ENCODE measurements at regions not wholly inside any gene's neighbourhood (a gene's known extent, or its start where the extent isn't known, plus 50 kb on each side); places are given as distances from the start of the nearest gene placed in this dataset.

GRCh38 chr1:55679971-55680370 is 464.8 kb upstream of the USP24 start:
- H3K27ac ChIP-seq (ENCODE audit: low read depth, low read length), result no peak overlapping the region
- H3K4me3 ChIP-seq (ENCODE audit: low read depth, low read length), result no peak overlapping the region
- no peak overlapping the region for H3K9ac ChIP-seq (ENCODE audit: low read depth, low read length)
- peaks cover 4% of the 10 kb centered on the region; the same call in 1 of the 2 replicates for H3K4me1 ChIP-seq (ENCODE audit: control insufficient read depth, insufficient read depth, low read length)
- H3K27me3 ChIP-seq (ENCODE audit: control insufficient read depth, insufficient read depth, low read length), result no peaks in the 10 kb centered on the region
- no peaks in the 10 kb centered on the region for H3K9me3 ChIP-seq (ENCODE audit: control insufficient read depth, insufficient read depth, low read length)
- H3K36me3 ChIP-seq (ENCODE audit: control insufficient read depth, insufficient read depth, low read length), result no peaks in the 10 kb centered on the region

DNA sequence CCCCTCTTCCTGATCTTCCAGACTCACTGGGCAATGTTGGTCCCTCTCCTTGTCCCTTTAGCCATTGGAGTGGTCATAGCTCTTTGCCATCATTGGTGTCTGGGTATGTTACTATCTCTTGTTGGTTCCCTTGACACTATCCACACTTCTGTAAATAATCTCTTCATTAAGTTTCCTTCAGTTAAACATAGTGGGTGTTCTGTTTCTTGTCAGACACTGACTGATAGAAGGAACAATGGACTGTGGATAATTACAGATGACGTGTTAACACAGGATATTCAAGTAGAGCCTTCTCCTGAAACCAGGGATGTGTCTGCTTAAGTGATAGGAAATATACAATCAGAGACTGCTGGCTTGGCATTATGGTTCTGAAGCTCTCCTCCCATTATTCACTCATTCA is 458.3 kb upstream of the USP24 start:
- H3K36me3 ChIP-seq (ENCODE audit: control insufficient read depth, insufficient read depth, low read length), result no peaks in the 10 kb centered on the region
- no peaks in the 10 kb centered on the region for H3K4me1 ChIP-seq (ENCODE audit: control insufficient read depth, insufficient read depth, low read length)
- no peaks in the 10 kb centered on the region for H3K27me3 ChIP-seq (ENCODE audit: control insufficient read depth, insufficient read depth, low read length)
- H3K27ac ChIP-seq (ENCODE audit: low read depth, low read length), result no peak overlapping the region
- H3K9me3 ChIP-seq (ENCODE audit: control insufficient read depth, insufficient read depth, low read length), result no peaks in the 10 kb centered on the region
- H3K4me3 ChIP-seq (ENCODE audit: low read depth, low read length), result no peak overlapping the region
- no peak overlapping the region for H3K9ac ChIP-seq (ENCODE audit: low read depth, low read length)

GRCh38 chr1:55670331-55671082 is 455.3 kb upstream of the USP24 start:
- Histone ChIP-seq H3K4me3 (ENCODE audit: low read depth, low read length) (no peak overlapping the region), H3K4me1 (ENCODE audit: control insufficient read depth, insufficient read depth, low read length) (no peaks in the 10 kb centered on the region), H3K9ac (ENCODE audit: low read depth, low read length) (no peak overlapping the region), H3K27me3 (ENCODE audit: control insufficient read depth, insufficient read depth, low read length) (no peaks in the 10 kb centered on the region), H3K9me3 (ENCODE audit: control insufficient read depth, insufficient read depth, low read length) (no peaks in the 10 kb centered on the region), H3K27ac (ENCODE audit: low read depth, low read length) (no peak overlapping the region), H3K36me3 (ENCODE audit: control insufficient read depth, insufficient read depth, low read length) (no peaks in the 10 kb centered on the region)

DNA sequence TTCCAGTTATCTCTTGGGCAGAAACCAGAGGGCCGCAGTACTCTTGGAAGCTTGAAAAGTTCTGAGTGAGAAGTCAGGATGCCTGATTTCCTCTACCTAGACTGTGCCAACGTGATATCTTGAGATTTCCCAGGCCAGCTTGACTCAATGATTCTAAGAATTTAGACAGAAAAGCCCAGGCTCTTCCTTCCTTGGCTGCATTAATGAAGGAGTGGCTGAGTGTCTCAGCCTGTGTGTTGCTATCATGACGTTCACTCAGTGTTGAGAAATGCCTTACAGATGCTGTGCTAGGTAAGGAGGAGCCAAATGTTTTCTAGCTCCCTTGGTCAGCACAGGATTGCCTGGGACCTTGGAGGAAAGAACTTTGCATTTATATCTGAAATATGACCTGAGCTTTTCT is 454.1 kb upstream of the USP24 start:
- H3K36me3 ChIP-seq (ENCODE audit: control insufficient read depth, insufficient read depth, low read length), result no peaks in the 10 kb centered on the region
- H3K9me3 ChIP-seq (ENCODE audit: control insufficient read depth, insufficient read depth, low read length), result no peaks in the 10 kb centered on the region
- no peaks in the 10 kb centered on the region for H3K27me3 ChIP-seq (ENCODE audit: control insufficient read depth, insufficient read depth, low read length)
- no peak overlapping the region for H3K4me3 ChIP-seq (ENCODE audit: low read depth, low read length)
- no peaks in the 10 kb centered on the region for H3K4me1 ChIP-seq (ENCODE audit: control insufficient read depth, insufficient read depth, low read length)
- no peak overlapping the region for H3K27ac ChIP-seq (ENCODE audit: low read depth, low read length)
- H3K9ac ChIP-seq (ENCODE audit: low read depth, low read length), result no peak overlapping the region

DNA sequence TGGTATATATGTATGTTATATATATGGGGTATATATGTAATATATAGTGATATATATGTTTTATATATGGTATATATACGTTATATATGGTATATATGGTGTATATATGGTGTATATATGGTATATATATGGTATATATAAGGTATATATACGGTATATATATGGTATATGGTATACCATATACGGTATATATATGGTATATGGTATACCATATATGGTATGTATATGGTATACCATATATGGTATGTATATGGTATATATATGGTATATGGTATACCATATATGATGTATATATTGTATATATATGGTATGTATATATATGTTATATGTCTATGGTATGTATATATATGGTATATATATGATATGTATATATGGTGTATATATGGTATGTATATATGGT is 447.7 kb upstream of the USP24 start:
- Histone ChIP-seq H3K27me3 (ENCODE audit: control insufficient read depth, insufficient read depth, low read length) (no peaks in the 10 kb centered on the region), H3K36me3 (ENCODE audit: control insufficient read depth, insufficient read depth, low read length) (no peaks in the 10 kb centered on the region), H3K4me3 (ENCODE audit: low read depth, low read length) (peak overlapping the region; percentile 31; the same call in 1 of the 2 replicates), H3K27ac (ENCODE audit: low read depth, low read length) (no peak overlapping the region), H3K9me3 (ENCODE audit: control insufficient read depth, insufficient read depth, low read length) (peaks cover 19% of the 10 kb centered on the region), H3K9ac (ENCODE audit: low read depth, low read length) (no peak overlapping the region), H3K4me1 (ENCODE audit: control insufficient read depth, insufficient read depth, low read length) (peaks cover 7% of the 10 kb centered on the region)

- no peak overlapping the region for H3K9ac ChIP-seq (ENCODE audit: low read depth, low read length)
- H3K36me3 ChIP-seq (ENCODE audit: control insufficient read depth, insufficient read depth, low read length), result no peaks in the 10 kb centered on the region
- H3K9me3 ChIP-seq (ENCODE audit: control insufficient read depth, insufficient read depth, low read length), result peaks cover 17% of the 10 kb centered on the region
- peaks cover 11% of the 10 kb centered on the region for H3K4me1 ChIP-seq (ENCODE audit: control insufficient read depth, insufficient read depth, low read length)
- H3K27me3 ChIP-seq (ENCODE audit: control insufficient read depth, insufficient read depth, low read length), result no peaks in the 10 kb centered on the region
- no peak overlapping the region for H3K4me3 ChIP-seq (ENCODE audit: low read depth, low read length)
- H3K27ac ChIP-seq (ENCODE audit: low read depth, low read length), result no peak overlapping the region
Observed at GRCh38 chr1:55658917-55659316, 443.8 kb upstream of the USP24 start.

- no peaks in the 10 kb centered on the region for H3K9me3 ChIP-seq (ENCODE audit: control insufficient read depth, insufficient read depth, low read length)
- no peaks in the 10 kb centered on the region for H3K27me3 ChIP-seq (ENCODE audit: control insufficient read depth, insufficient read depth, low read length)
- H3K27ac ChIP-seq (ENCODE audit: low read depth, low read length), result no peak overlapping the region
- H3K4me3 ChIP-seq (ENCODE audit: low read depth, low read length), result no peak overlapping the region
- peaks cover 11% of the 10 kb centered on the region for H3K4me1 ChIP-seq (ENCODE audit: control insufficient read depth, insufficient read depth, low read length)
- no peak overlapping the region for H3K9ac ChIP-seq (ENCODE audit: low read depth, low read length)
- H3K36me3 ChIP-seq (ENCODE audit: control insufficient read depth, insufficient read depth, low read length), result no peaks in the 10 kb centered on the region
Observed at GRCh38 chr1:55654750-55655149, 439.6 kb upstream of the USP24 start.

DNA sequence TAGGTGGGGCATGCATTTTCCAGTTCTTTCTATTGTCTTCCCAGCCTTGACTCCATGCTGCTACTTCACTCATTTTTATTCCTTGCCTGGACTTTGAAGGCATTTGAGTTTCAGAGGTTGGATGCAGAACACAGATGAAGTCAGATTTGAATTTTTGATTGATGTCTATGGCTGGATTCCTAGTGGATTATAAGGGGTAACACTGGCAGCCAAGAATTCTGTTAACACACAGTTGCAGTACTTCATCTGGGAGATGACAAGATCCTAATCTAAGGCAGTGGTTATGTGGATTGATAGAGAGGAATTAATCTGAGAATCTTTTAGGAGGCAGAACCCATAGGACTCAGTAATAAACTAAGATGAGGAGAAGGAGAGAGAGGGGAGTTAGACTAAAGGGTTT is 439.0 kb upstream of the USP24 start:
- Histone ChIP-seq H3K4me3 (ENCODE audit: low read depth, low read length) (no peak overlapping the region), H3K9ac (ENCODE audit: low read depth, low read length) (no peak overlapping the region), H3K36me3 (ENCODE audit: control insufficient read depth, insufficient read depth, low read length) (no peaks in the 10 kb centered on the region), H3K9me3 (ENCODE audit: control insufficient read depth, insufficient read depth, low read length) (no peaks in the 10 kb centered on the region), H3K27me3 (ENCODE audit: control insufficient read depth, insufficient read depth, low read length) (no peaks in the 10 kb centered on the region), H3K4me1 (ENCODE audit: control insufficient read depth, insufficient read depth, low read length) (peaks cover 11% of the 10 kb centered on the region), H3K27ac (ENCODE audit: low read depth, low read length) (no peak overlapping the region)

- Histone ChIP-seq H3K4me3 (ENCODE audit: low read depth, low read length) (no peak overlapping the region), H3K4me1 (ENCODE audit: control insufficient read depth, insufficient read depth, low read length) (no peaks in the 10 kb centered on the region), H3K27me3 (ENCODE audit: control insufficient read depth, insufficient read depth, low read length) (no peaks in the 10 kb centered on the region), H3K9ac (ENCODE audit: low read depth, low read length) (no peak overlapping the region), H3K36me3 (ENCODE audit: control insufficient read depth, insufficient read depth, low read length) (no peaks in the 10 kb centered on the region), H3K9me3 (ENCODE audit: control insufficient read depth, insufficient read depth, low read length) (no peaks in the 10 kb centered on the region), H3K27ac (ENCODE audit: low read depth, low read length) (no peak overlapping the region)
Observed at GRCh38 chr1:55650444-55650843, 435.3 kb upstream of the USP24 start.

GRCh38 chr1:55646181-55646580 is 431.0 kb upstream of the USP24 start:
- no peak overlapping the region for H3K27ac ChIP-seq (ENCODE audit: low read depth, low read length)
- no peak overlapping the region for H3K4me3 ChIP-seq (ENCODE audit: low read depth, low read length)
- no peaks in the 10 kb centered on the region for H3K36me3 ChIP-seq (ENCODE audit: control insufficient read depth, insufficient read depth, low read length)
- H3K4me1 ChIP-seq (ENCODE audit: control insufficient read depth, insufficient read depth, low read length), result no peaks in the 10 kb centered on the region
- H3K27me3 ChIP-seq (ENCODE audit: control insufficient read depth, insufficient read depth, low read length), result no peaks in the 10 kb centered on the region
- H3K9me3 ChIP-seq (ENCODE audit: control insufficient read depth, insufficient read depth, low read length), result no peaks in the 10 kb centered on the region
- H3K9ac ChIP-seq (ENCODE audit: low read depth, low read length), result no peak overlapping the region

DNA sequence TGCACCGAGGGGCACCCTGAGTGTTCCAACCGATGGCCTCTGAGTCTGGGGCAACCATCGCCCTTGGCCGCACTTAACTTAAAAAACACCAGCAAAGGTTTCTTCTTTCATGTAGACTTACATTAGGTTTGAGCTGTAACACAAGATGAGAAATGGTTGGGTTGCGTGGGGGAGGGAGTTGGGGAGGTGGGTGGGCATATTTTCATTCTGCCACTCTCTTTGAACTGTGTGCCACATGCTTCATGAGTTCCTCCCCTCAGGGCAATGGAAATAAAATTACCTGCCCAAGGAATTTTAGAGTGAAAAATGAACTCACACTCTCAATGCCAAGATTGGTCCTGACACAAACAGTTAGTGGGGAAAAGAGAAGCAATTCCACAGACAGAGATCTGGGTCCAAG is 430.1 kb upstream of the USP24 start:
- H3K36me3 ChIP-seq (ENCODE audit: control insufficient read depth, insufficient read depth, low read length), result no peaks in the 10 kb centered on the region
- H3K4me1 ChIP-seq (ENCODE audit: control insufficient read depth, insufficient read depth, low read length), result no peaks in the 10 kb centered on the region
- H3K9ac ChIP-seq (ENCODE audit: low read depth, low read length), result no peak overlapping the region
- H3K27me3 ChIP-seq (ENCODE audit: control insufficient read depth, insufficient read depth, low read length), result no peaks in the 10 kb centered on the region
- no peak overlapping the region for H3K4me3 ChIP-seq (ENCODE audit: low read depth, low read length)
- no peaks in the 10 kb centered on the region for H3K9me3 ChIP-seq (ENCODE audit: control insufficient read depth, insufficient read depth, low read length)
- no peak overlapping the region for H3K27ac ChIP-seq (ENCODE audit: low read depth, low read length)

Measured in HUES48 (cell line).